ENCODE measurements at regions not wholly inside any gene's neighbourhood (a gene's known extent, or its start where the extent isn't known, plus 50 kb on each side); places are given as distances from the start of the nearest gene placed in this dataset.

DNA sequence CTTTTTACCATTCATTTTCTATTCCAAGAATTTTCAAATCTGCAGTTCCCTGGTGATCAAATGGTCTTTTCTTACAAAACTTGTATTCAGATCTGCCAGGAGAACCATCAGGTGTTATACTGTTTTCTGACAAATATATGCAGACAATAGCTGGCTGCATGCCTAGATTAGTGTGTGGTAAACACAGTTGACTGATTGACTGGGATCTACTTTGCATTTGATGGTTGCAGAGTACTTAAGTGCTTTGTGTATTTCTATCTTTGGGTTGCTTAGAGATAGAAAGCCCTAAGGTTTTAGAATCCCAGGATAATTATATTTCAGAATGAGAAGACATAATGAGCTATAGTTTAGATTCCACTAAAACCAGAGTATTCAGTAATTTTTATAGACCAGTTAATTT lies 102.0 kb upstream of the CHODL start:
- Histone ChIP-seq H3K9me3 (replicated peaks; ENCODE audit: control insufficient read depth, insufficient read depth, low read depth, low read length) (no peaks in the 10 kb centered on the region), H3K27ac (ENCODE audit: extremely low read depth, low read depth, low read length) (no peak overlapping the region), H3K4me3 (no peak overlapping the region), H3K4me1 (replicated peaks in 1 of 2; ENCODE audit: control insufficient read depth in 2 of 2, insufficient read depth in 2 of 2, low read length in 2 of 2) (no peaks in the 10 kb centered on the region), H3K79me2 (ENCODE audit: control insufficient read depth, insufficient read depth, low read length) (no peaks in the 10 kb centered on the region), H3K9ac (ENCODE audit: insufficient read depth in 1 of 2, low read depth in 2 of 2, low read length in 2 of 2) (no peak overlapping the region), H4K20me1 (replicated peaks; ENCODE audit: control insufficient read depth, insufficient read depth, low read length) (no peaks in the 10 kb centered on the region), H3K4me2 (ENCODE audit: insufficient read depth, low read length) (no peak overlapping the region), H2AFZ (ENCODE audit: low read depth, low read length) (no peak overlapping the region), H3K36me3 (ENCODE audit: control insufficient read depth, insufficient read depth, low read length) (no peaks in the 10 kb centered on the region), H3K9me1 (ENCODE audit: control insufficient read depth, insufficient read depth, low read length) (no peaks in the 10 kb centered on the region), H3K27me3 (ENCODE audit: control insufficient read depth in 2 of 2, insufficient read depth in 2 of 2, low read length in 2 of 2) (no peaks in the 10 kb centered on the region)
- no peak for ATAC-seq
- DNase-seq (ENCODE audit: extremely low read depth in 1 of 4, low spot score in 3 of 4): no peak
- ChIA-PET CTCF (ENCODE audit: low intra/inter-chr PET ratio) (no interaction called here), POLR2A (no interaction called here)
- BruUV-seq (replicated peaks): no TSS peak
- in situ Hi-C loops (cut with MboI) (no loop called here), intact Hi-C loops (cut with micrococcal nuclease) (no loop called here)
- no peak for FAIRE-seq
- no peak for TF ChIP-seq HDGF (IDR thresholded peaks at IDR 0.05)
- no peak for TF ChIP-seq ETS2 (tag; IDR thresholded peaks at IDR 0.05; ENCODE audit: borderline replicate concordance, poor library complexity, severe bottlenecking)
- TF ChIP-seq TRIM24 (IDR thresholded peaks at IDR 0.05): no peak
- no peak for TF ChIP-seq RHOXF2B (CRISPR knock-in tag; conservative IDR thresholded peaks at IDR 0.05)
- no peak for TF ChIP-seq ZKSCAN3 (CRISPR knock-in tag; IDR thresholded peaks at IDR 0.05)
- TF ChIP-seq, protein P1, sequence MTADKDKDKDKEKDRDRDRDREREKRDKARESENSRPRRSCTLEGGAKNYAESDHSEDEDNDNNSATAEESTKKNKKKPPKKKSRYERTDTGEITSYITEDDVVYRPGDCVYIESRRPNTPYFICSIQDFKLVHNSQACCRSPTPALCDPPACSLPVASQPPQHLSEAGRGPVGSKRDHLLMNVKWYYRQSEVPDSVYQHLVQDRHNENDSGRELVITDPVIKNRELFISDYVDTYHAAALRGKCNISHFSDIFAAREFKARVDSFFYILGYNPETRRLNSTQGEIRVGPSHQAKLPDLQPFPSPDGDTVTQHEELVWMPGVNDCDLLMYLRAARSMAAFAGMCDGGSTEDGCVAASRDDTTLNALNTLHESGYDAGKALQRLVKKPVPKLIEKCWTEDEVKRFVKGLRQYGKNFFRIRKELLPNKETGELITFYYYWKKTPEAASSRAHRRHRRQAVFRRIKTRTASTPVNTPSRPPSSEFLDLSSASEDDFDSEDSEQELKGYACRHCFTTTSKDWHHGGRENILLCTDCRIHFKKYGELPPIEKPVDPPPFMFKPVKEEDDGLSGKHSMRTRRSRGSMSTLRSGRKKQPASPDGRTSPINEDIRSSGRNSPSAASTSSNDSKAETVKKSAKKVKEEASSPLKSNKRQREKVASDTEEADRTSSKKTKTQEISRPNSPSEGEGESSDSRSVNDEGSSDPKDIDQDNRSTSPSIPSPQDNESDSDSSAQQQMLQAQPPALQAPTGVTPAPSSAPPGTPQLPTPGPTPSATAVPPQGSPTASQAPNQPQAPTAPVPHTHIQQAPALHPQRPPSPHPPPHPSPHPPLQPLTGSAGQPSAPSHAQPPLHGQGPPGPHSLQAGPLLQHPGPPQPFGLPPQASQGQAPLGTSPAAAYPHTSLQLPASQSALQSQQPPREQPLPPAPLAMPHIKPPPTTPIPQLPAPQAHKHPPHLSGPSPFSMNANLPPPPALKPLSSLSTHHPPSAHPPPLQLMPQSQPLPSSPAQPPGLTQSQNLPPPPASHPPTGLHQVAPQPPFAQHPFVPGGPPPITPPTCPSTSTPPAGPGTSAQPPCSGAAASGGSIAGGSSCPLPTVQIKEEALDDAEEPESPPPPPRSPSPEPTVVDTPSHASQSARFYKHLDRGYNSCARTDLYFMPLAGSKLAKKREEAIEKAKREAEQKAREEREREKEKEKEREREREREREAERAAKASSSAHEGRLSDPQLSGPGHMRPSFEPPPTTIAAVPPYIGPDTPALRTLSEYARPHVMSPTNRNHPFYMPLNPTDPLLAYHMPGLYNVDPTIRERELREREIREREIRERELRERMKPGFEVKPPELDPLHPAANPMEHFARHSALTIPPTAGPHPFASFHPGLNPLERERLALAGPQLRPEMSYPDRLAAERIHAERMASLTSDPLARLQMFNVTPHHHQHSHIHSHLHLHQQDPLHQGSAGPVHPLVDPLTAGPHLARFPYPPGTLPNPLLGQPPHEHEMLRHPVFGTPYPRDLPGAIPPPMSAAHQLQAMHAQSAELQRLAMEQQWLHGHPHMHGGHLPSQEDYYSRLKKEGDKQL (CRISPR knock-in tag; IDR thresholded peaks at IDR 0.05; ENCODE audit: borderline replicate concordance): no peak
- TF ChIP-seq, protein P2, sequence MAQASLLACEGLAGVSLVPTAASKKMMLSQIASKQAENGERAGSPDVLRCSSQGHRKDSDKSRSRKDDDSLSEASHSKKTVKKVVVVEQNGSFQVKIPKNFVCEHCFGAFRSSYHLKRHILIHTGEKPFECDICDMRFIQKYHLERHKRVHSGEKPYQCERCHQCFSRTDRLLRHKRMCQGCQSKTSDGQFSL (CRISPR knock-in tag; IDR thresholded peaks at IDR 0.05): no peak
- TF ChIP-seq, protein P2 (tag; IDR thresholded peaks at IDR 0.05): no peak
- TF ChIP-seq ZNF347 (CRISPR knock-in tag; IDR thresholded peaks at IDR 0.05; ENCODE audit: low read depth): no peak
- no peak for TF ChIP-seq SRSF9 (IDR thresholded peaks at IDR 0.05; ENCODE audit: borderline replicate concordance, low read depth, low read length)
- TF ChIP-seq SNRNP70 (optimal IDR thresholded peaks at IDR 0.05; ENCODE audit: low read depth, low read length): no peak
- TF ChIP-seq, protein P3, sequence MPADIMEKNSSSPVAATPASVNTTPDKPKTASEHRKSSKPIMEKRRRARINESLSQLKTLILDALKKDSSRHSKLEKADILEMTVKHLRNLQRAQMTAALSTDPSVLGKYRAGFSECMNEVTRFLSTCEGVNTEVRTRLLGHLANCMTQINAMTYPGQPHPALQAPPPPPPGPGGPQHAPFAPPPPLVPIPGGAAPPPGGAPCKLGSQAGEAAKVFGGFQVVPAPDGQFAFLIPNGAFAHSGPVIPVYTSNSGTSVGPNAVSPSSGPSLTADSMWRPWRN (IDR thresholded peaks at IDR 0.05; ENCODE audit: low read depth): no peak
